IMR-90 (cell line): ENCODE measurements at regions not wholly inside any gene's neighbourhood (a gene's known extent, or its start where the extent isn't known, plus 50 kb on each side); places are given as distances from the start of the nearest gene placed in this dataset.

ENCODE experiments used
- CEBPB ChIP-seq: IDR thresholded peaks from 2 replicates; pipeline ENCODE4 v1.6.1; 2012; ENCODE audit warnings: low read depth, low read length, improper control_type of control experiment
- POLR2A ChIP-seq: IDR thresholded peaks from 2 replicates; pipeline ENCODE4 v1.6.1; 2012; ENCODE audit warnings: mild to moderate bottlenecking, low read depth, low read length
- RAD21 ChIP-seq: IDR thresholded peaks from 2 replicates; pipeline ENCODE4 v1.6.1; 2012; ENCODE audit warnings: low read length, improper control_type of control experiment
- RCOR1 ChIP-seq: IDR thresholded peaks from 2 replicates; pipeline ENCODE4 v1.6.1; 2012; ENCODE audit warnings: mild to moderate bottlenecking, low read length, improper control_type of control experiment; ENCODE audit not compliant: insufficient replicate concordance
- TF ChIP-seq, protein P1 (sequence below): conservative IDR thresholded peaks from 2 replicates; pipeline ENCODE4 v1.5.1; 2012; ENCODE audit warnings: mild to moderate bottlenecking, low read depth, low read length, improper control_type of control experiment
- TF ChIP-seq, protein P2 (sequence below): fragments of 150-350 bp; IDR thresholded peaks from 2 replicates; pipeline ENCODE4 v1.6.1; 2017; ENCODE audit warnings: mild to moderate bottlenecking, antibody characterized with exemption, low read length, low read depth

DNA sequence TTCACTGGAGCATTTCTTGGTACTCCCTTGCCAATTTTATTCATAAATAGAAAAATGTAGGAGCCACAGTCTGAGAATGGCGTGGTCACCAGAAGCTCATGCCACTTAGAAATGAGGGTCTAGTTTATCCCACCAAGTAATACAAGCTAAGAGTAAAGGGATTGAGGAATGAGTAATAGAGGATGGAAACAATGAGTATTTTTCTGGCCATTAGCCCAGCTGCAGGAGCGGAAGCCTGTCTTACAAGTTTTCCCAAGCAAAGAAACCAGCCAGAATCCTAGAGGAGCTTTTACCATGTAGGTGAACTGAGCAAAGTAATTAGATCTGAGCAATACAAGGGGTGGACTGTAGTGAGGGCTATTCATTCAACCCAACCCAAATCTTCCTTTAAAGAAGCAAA is 160.7 kb upstream of the NPY2R start:
- TF ChIP-seq, protein P1, sequence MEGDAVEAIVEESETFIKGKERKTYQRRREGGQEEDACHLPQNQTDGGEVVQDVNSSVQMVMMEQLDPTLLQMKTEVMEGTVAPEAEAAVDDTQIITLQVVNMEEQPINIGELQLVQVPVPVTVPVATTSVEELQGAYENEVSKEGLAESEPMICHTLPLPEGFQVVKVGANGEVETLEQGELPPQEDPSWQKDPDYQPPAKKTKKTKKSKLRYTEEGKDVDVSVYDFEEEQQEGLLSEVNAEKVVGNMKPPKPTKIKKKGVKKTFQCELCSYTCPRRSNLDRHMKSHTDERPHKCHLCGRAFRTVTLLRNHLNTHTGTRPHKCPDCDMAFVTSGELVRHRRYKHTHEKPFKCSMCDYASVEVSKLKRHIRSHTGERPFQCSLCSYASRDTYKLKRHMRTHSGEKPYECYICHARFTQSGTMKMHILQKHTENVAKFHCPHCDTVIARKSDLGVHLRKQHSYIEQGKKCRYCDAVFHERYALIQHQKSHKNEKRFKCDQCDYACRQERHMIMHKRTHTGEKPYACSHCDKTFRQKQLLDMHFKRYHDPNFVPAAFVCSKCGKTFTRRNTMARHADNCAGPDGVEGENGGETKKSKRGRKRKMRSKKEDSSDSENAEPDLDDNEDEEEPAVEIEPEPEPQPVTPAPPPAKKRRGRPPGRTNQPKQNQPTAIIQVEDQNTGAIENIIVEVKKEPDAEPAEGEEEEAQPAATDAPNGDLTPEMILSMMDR: no peak
- no peak for TF ChIP-seq POLR2A
- TF ChIP-seq CEBPB: no peak
- TF ChIP-seq RAD21: no peak
- TF ChIP-seq RCOR1: no peak
- TF ChIP-seq, protein P2, sequence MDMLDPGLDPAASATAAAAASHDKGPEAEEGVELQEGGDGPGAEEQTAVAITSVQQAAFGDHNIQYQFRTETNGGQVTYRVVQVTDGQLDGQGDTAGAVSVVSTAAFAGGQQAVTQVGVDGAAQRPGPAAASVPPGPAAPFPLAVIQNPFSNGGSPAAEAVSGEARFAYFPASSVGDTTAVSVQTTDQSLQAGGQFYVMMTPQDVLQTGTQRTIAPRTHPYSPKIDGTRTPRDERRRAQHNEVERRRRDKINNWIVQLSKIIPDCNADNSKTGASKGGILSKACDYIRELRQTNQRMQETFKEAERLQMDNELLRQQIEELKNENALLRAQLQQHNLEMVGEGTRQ: no peak
